K562 (cell line): ENCODE measurements at regions not wholly inside any gene's neighbourhood (a gene's known extent, or its start where the extent isn't known, plus 50 kb on each side); places are given as distances from the start of the nearest gene placed in this dataset.

ENCODE experiments used
- BCL6 ChIP-seq: fragments of 250-450 bp; sonication (Bioruptor Pico); IDR thresholded peaks from 2 replicates; pipeline ENCODE4 v1.4.0; 2020
- CTCF ChIP-seq, 3 experiments: IDR thresholded peaks in 2 of 3; conservative IDR thresholded peaks in 1 of 3; 2 replicates each; pipeline ENCODE4 v1.5.1; 2011 to 2012; ENCODE audit warnings: low read length in 3 of 3, mild to moderate bottlenecking in 3 of 3, control low read depth in 2 of 3, improper control_type of control experiment in 1 of 3, inconsistent platforms in 1 of 3, low read depth in 1 of 3, mixed read lengths in 1 of 3, moderate library complexity in 1 of 3; ENCODE audit not compliant: insufficient read depth in 2 of 3
- FOXA1 ChIP-seq: fragments of 450-650 bp; IDR thresholded peaks from 2 replicates; pipeline ENCODE4 v1.6.1; 2016; ENCODE audit warnings: mild to moderate bottlenecking, borderline replicate concordance
- GABPB2 ChIP-seq: fragments of 250-450 bp; sonication (Bioruptor Pico); conservative IDR thresholded peaks from 2 replicates; pipeline ENCODE4 v1.5.1; 2021; ENCODE audit warnings: mild to moderate bottlenecking
- HMG20B ChIP-seq: fragments of 250-450 bp; sonication (Bioruptor Pico); IDR thresholded peaks from 2 replicates; pipeline ENCODE4 v1.5.0; 2021; ENCODE audit warnings: mild to moderate bottlenecking
- JUNB ChIP-seq: fragments of 450-650 bp; formaldehyde crosslinking; conservative IDR thresholded peaks from 2 replicates; pipeline ENCODE4 v1.4.0; 2020; ENCODE audit warnings: mild to moderate bottlenecking
- KLF1 ChIP-seq: fragments of 450-650 bp; IDR thresholded peaks from 2 replicates; pipeline ENCODE4 v1.6.1; 2016; ENCODE audit warnings: missing genetic modification characterization, missing compliant biosample characterization
- KLF13 ChIP-seq: fragments of 450-650 bp; IDR thresholded peaks from 2 replicates; pipeline ENCODE4 v1.6.1; 2016; ENCODE audit warnings: missing genetic modification characterization, low read depth, mild to moderate bottlenecking, missing compliant biosample characterization, moderate library complexity, borderline replicate concordance
- MYC ChIP-seq, 2 experiments: fragments of 250-450 bp in 1 of 2; sonication (Bioruptor Pico) in 1 of 2; IDR thresholded peaks; 2 replicates each; pipeline versions ENCODE4 v1.5.1 to v1.6.1; 2012 to 2021; ENCODE audit warnings: low read depth in 2 of 2, borderline replicate concordance in 1 of 2, improper control_type of control experiment in 1 of 2, low read length in 1 of 2, mild to moderate bottlenecking in 1 of 2, moderate library complexity in 1 of 2
- PCBP1 ChIP-seq: fragments of 200-400 bp; formaldehyde crosslinking; IDR thresholded peaks from 2 replicates; pipeline ENCODE4 v1.6.1; 2018; ENCODE audit warnings: mild to moderate bottlenecking, low read depth, low read length; ENCODE audit not compliant: poor library complexity, severe bottlenecking
- PCBP2 ChIP-seq: fragments of 200-400 bp; formaldehyde crosslinking; IDR thresholded peaks from 2 replicates; pipeline ENCODE4 v1.6.1; 2018; ENCODE audit warnings: low read length, low read depth, mild to moderate bottlenecking, moderate library complexity; ENCODE audit not compliant: poor library complexity, severe bottlenecking
- PHF8 ChIP-seq: fragments of 200-600 bp; sonication (generic); IDR thresholded peaks from 2 replicates; pipeline ENCODE4 v1.6.1; 2012; ENCODE audit warnings: mixed run types, mild to moderate bottlenecking, inconsistent platforms, low read length, moderate library complexity, borderline replicate concordance
- RFX7 ChIP-seq: fragments of 250-450 bp; sonication (Bioruptor Pico); IDR thresholded peaks from 2 replicates; pipeline ENCODE4 v1.5.1; 2021; ENCODE audit warnings: mild to moderate bottlenecking
- TCF3 ChIP-seq: sonication (generic); formaldehyde crosslinking; IDR thresholded peaks from 2 replicates; pipeline ENCODE4 v1.4.0; 2020; ENCODE audit warnings: mild to moderate bottlenecking, missing genetic modification reagents
- ZBTB33 ChIP-seq: sonication (generic); formaldehyde crosslinking; IDR thresholded peaks from 2 replicates; pipeline ENCODE4 v1.8.1; 2023; ENCODE audit warnings: mild to moderate bottlenecking, missing genetic modification reagents
- ZNF23 ChIP-seq: fragments of 250-450 bp; sonication (Bioruptor Pico); IDR thresholded peaks from 2 replicates; pipeline ENCODE4 v1.4.0; 2020; ENCODE audit warnings: mild to moderate bottlenecking
- ZNF347 ChIP-seq: fragments of 450-650 bp; formaldehyde crosslinking; IDR thresholded peaks from 2 replicates; pipeline ENCODE4 v1.4.0; 2020; ENCODE audit warnings: low read depth, mild to moderate bottlenecking, moderate library complexity
- ZNF699 ChIP-seq: fragments of 250-450 bp; sonication (Bioruptor Pico); IDR thresholded peaks from 2 replicates; pipeline ENCODE4 v1.8.0; 2021; ENCODE audit warnings: mild to moderate bottlenecking, moderate library complexity; ENCODE audit not compliant: insufficient replicate concordance
- ZNF75A ChIP-seq: fragments of 450-650 bp; formaldehyde crosslinking; IDR thresholded peaks from 2 replicates; pipeline ENCODE4 v1.4.0; 2020; ENCODE audit warnings: mild to moderate bottlenecking
- TF ChIP-seq, protein P1 (sequence below): fragments of 250-450 bp; sonication (Bioruptor Pico); IDR thresholded peaks from 2 replicates; pipeline ENCODE4 v1.5.0; 2020; ENCODE audit warnings: mild to moderate bottlenecking
- TF ChIP-seq, protein P2 (sequence below): fragments of 250-450 bp; sonication (Bioruptor Pico); IDR thresholded peaks from 2 replicates; pipeline ENCODE4 v1.6.1; 2021; ENCODE audit warnings: mild to moderate bottlenecking
- TF ChIP-seq, protein P3 (sequence below): fragments of 450-650 bp; conservative IDR thresholded peaks from 2 replicates; pipeline ENCODE4 v1.6.1; 2016; ENCODE audit warnings: missing genetic modification characterization, low read depth, mild to moderate bottlenecking, control low read depth, missing compliant biosample characterization

DNA sequence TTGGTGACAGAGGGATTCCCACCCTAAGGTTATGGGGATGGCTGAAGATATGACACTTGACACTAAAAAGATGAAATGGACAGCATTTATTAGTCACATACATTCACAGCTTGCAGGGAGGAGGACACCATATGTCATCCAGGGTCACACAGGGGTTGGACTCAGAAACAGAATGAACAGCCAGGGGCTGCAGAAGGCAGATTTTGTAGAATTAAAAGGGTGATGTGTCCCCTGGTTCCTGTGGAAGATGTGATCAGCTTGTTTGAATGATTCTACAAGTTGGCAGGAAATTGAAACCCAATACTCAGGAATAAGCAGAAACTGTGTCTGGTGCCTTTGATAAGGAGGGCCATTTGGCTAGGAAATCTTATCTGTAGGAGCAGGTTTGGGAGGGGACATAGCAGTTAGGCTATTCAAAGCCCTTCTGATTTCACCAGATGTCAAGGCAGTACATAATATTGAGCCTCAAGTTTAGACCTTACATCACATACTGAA lies 102.3 kb upstream of the GRIN3A start (continued):
- TF ChIP-seq, protein P1, sequence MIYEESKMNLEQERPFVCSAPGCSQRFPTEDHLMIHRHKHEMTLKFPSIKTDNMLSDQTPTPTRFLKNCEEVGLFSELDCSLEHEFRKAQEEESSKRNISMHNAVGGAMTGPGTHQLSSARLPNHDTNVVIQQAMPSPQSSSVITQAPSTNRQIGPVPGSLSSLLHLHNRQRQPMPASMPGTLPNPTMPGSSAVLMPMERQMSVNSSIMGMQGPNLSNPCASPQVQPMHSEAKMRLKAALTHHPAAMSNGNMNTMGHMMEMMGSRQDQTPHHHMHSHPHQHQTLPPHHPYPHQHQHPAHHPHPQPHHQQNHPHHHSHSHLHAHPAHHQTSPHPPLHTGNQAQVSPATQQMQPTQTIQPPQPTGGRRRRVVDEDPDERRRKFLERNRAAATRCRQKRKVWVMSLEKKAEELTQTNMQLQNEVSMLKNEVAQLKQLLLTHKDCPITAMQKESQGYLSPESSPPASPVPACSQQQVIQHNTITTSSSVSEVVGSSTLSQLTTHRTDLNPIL (CRISPR knock-in tag) = no peak
- no peak for TF ChIP-seq ZNF699
- TF ChIP-seq, protein P2, sequence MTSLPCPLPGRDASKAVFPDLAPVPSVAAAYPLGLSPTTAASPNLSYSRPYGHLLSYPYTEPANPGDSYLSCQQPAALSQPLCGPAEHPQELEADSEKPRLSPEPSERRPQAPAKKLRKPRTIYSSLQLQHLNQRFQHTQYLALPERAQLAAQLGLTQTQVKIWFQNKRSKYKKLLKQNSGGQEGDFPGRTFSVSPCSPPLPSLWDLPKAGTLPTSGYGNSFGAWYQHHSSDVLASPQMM (CRISPR knock-in tag) = no peak
- no peak for TF ChIP-seq KLF13 (tag)
- TF ChIP-seq TCF3 = peak; percentile 100
- no peak for TF ChIP-seq RFX7 (CRISPR knock-in tag)
- no peak for TF ChIP-seq ZNF347 (CRISPR knock-in tag)
- TF ChIP-seq FOXA1 = no peak
- TF ChIP-seq ZNF23 = no peak
- TF ChIP-seq CTCF (IDR thresholded peaks at IDR 0.05 in 2 of 3, conservative IDR thresholded peaks at IDR 0.05 in 1 of 3; ENCODE audit: insufficient read depth in 2 of 3, low read depth in 1 of 3, low read length in 3 of 3) = no peak
- TF ChIP-seq BCL6 = no peak
- TF ChIP-seq PHF8 = no peak
- no peak for TF ChIP-seq JUNB (CRISPR knock-in tag)
- no peak for TF ChIP-seq PCBP1
- TF ChIP-seq, protein P3, sequence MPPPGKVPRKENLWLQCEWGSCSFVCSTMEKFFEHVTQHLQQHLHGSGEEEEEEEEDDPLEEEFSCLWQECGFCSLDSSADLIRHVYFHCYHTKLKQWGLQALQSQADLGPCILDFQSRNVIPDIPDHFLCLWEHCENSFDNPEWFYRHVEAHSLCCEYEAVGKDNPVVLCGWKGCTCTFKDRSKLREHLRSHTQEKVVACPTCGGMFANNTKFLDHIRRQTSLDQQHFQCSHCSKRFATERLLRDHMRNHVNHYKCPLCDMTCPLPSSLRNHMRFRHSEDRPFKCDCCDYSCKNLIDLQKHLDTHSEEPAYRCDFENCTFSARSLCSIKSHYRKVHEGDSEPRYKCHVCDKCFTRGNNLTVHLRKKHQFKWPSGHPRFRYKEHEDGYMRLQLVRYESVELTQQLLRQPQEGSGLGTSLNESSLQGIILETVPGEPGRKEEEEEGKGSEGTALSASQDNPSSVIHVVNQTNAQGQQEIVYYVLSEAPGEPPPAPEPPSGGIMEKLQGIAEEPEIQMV (tag) = 0 out of 2 replicates have a peak, but pooled peaks have one; percentile 5
- TF ChIP-seq ZNF75A (CRISPR knock-in tag) = no peak
- TF ChIP-seq KLF1 (tag) = 0 out of 2 replicates have a peak, but pooled peaks have one; percentile 41
- TF ChIP-seq PCBP2 = no peak
- no peak for TF ChIP-seq GABPB2 (CRISPR knock-in tag)
- TF ChIP-seq MYC (IDR thresholded peaks at IDR 0.05; ENCODE audit: low read depth, low read length) = no peak
- no peak for TF ChIP-seq MYC (CRISPR knock-in tag; IDR thresholded peaks at IDR 0.05; ENCODE audit: borderline replicate concordance, low read depth)
- TF ChIP-seq ZBTB33 (CRISPR knock-in tag) = peak; percentile 44; the same call in 1 of the 2 replicates
- TF ChIP-seq HMG20B = no peak
